Embryonic facial prominence (tissue), 1 donor: ENCODE measurements at regions not wholly inside any gene's neighbourhood (a gene's known extent, or its start where the extent isn't known, plus 50 kb on each side); places are given as distances from the start of the nearest gene placed in this dataset.
"Not testable (repeated sequence)": the region's sequence is repeated elsewhere in the genome, so short reads cannot be mapped to it uniquely, and the experiment has no call there.

Source experiments
- DNase-seq: peaks from one replicate; pipeline ENCODE4 v3.0.0-alpha.2; 2016; ENCODE audit errors: extremely low spot score

- DNase-seq: no peak
Measured at GRCh38 chr2:173467751-173468150, 113.1 kb downstream of the CDCA7 start.

GRCh38 chr2:173468266-173468793 is 113.7 kb downstream of the CDCA7 start:
- no peak for DNase-seq

- no peak for DNase-seq
Measured at GRCh38 chr2:173472112-173472511, 117.4 kb downstream of the CDCA7 start.

- DNase-seq: no peak
Measured at GRCh38 chr2:173483137-173483536, 128.5 kb downstream of the CDCA7 start.

- no peak for DNase-seq
Measured at GRCh38 chr2:173488861-173489260, 134.2 kb downstream of the CDCA7 start.

GRCh38 chr2:173491418-173491817 is 136.7 kb downstream of the CDCA7 start:
- no peak for DNase-seq

- DNase-seq: no peak
Measured at GRCh38 chr2:173493874-173494273, 139.2 kb downstream of the CDCA7 start.

- DNase-seq: no peak
Measured at GRCh38 chr2:173496746-173497145, 142.1 kb downstream of the CDCA7 start.

- no peak for DNase-seq
Measured at GRCh38 chr2:173500953-173501352, 146.3 kb downstream of the CDCA7 start.

- no peak for DNase-seq
Measured at GRCh38 chr2:173502296-173502695, 147.6 kb downstream of the CDCA7 start.

GRCh38 chr2:173511357-173511756 is 156.7 kb downstream of the CDCA7 start:
- DNase-seq: no peak

GRCh38 chr2:173511942-173512341 is 157.3 kb downstream of the CDCA7 start:
- no peak for DNase-seq

GRCh38 chr2:173513107-173513727 is 158.5 kb downstream of the CDCA7 start:
- DNase-seq: no peak

GRCh38 chr2:173520918-173521317 is 166.2 kb downstream of the CDCA7 start:
- DNase-seq: no peak

- DNase-seq: no peak
Measured at GRCh38 chr2:173521450-173522192, 166.9 kb downstream of the CDCA7 start.

GRCh38 chr2:173523497-173523896 is 168.8 kb downstream of the CDCA7 start:
- no peak for DNase-seq

GRCh38 chr2:173524256-173524955 is 169.7 kb downstream of the CDCA7 start:
- no peak for DNase-seq

GRCh38 chr2:173532732-173533531 is 178.3 kb downstream of the CDCA7 start:
- DNase-seq: not testable (repeated sequence)

GRCh38 chr2:173537694-173538093 is 183.0 kb downstream of the CDCA7 start:
- DNase-seq: no peak

GRCh38 chr2:173539615-173540014 is 184.9 kb downstream of the CDCA7 start:
- no peak for DNase-seq

- DNase-seq: no peak
Measured at GRCh38 chr2:173544641-173545363, 190.1 kb downstream of the CDCA7 start.
